ENCODE measurements at regions not wholly inside any gene's neighbourhood (a gene's known extent, or its start where the extent isn't known, plus 50 kb on each side); places are given as distances from the start of the nearest gene placed in this dataset.

DNA sequence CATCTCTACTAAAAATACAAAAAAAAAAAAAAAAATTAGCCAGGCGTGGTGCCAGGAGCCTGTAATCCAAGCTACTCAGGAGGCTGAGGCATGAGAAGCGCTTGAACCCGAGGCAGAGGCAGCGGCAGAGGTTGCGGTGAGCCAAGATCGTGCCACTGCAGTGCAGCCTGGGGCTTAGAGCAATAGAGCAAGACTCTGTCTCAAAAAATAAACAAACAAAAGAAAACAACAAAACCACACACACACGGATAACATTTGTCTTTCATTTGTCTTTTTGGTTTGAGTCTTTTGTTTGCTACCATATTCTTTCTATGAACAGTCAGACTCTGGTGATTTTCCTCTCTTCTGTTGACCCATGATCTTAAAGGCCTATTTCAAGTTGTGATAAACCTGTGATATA is 1168.3 kb upstream of the WWC1 start:
- TF ChIP-seq, protein P1, sequence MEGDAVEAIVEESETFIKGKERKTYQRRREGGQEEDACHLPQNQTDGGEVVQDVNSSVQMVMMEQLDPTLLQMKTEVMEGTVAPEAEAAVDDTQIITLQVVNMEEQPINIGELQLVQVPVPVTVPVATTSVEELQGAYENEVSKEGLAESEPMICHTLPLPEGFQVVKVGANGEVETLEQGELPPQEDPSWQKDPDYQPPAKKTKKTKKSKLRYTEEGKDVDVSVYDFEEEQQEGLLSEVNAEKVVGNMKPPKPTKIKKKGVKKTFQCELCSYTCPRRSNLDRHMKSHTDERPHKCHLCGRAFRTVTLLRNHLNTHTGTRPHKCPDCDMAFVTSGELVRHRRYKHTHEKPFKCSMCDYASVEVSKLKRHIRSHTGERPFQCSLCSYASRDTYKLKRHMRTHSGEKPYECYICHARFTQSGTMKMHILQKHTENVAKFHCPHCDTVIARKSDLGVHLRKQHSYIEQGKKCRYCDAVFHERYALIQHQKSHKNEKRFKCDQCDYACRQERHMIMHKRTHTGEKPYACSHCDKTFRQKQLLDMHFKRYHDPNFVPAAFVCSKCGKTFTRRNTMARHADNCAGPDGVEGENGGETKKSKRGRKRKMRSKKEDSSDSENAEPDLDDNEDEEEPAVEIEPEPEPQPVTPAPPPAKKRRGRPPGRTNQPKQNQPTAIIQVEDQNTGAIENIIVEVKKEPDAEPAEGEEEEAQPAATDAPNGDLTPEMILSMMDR (conservative IDR thresholded peaks at IDR 0.05; ENCODE audit: low read length): no peak
- no peak for TF ChIP-seq EZH2phosphoT487 (IDR thresholded peaks at IDR 0.05; ENCODE audit: borderline replicate concordance, low read depth, low read length)
